Activated CD8-positive, alpha-beta memory T cell treated with anti-CD3 and anti-CD28 coated beads for 4 hours (primary cell): ENCODE measurements at regions not wholly inside any gene's neighbourhood (a gene's known extent, or its start where the extent isn't known, plus 50 kb on each side); places are given as distances from the start of the nearest gene placed in this dataset.
"Not testable (repeated sequence)": the region's sequence is repeated elsewhere in the genome, so short reads cannot be mapped to it uniquely, and the experiment has no call there.

Experiments used
- DNase-seq, 2 donors: peaks; one replicate each; pipeline ENCODE4 v3.0.0-alpha.2; 2020; ENCODE audit warnings: low read depth in 2 of 2

DNA sequence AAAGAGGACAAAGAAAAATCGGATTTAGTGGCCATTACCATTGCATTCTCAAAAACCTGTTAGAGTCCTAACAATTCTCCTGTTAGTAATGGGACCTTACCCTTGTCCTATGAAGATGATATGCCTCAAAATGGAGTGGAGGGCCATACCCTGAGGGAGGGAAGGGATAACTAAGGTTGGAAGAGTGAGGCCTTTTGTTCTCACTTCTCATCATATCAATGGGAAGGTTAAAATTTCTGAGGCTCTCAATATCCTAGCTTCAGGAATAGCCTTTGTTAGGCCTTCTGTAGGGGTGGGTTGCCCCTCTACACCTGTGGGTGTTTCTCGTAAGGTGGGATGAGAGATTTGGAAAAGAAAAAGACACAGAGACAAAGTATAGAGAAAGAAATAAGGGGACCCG, 109.4 kb upstream of the SGIP1 start:
- DNase-seq, result not testable (repeated sequence)

DNA sequence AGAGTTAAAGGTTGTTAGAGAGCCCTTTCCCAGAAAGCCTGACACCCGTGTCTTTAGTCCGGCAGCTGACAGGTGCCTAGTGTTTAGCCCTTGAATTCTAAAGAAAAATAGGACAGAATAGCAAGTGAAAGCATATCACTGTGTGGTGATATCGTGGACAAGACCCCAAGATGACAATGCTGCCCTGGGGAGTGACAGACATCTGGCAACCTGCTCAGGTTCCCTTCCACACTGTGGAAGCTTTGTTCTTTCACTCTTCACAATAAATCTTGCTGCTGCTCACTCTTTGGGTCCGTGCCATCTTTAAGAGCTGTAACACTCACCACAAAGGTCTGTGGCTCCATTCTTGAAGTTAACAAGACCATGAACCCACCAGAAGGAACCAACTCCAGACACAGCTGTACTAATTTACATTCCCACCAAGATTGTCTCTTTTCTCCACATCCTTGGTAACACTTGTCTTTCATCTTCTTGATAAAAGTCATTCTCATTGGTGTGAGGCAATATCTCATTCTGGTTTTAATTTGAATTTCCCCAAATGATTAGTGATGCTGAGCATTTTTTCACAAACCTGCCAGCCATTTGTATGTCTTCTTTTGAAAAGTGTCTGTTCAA, 107.6 kb upstream of the SGIP1 start:
- no peak for DNase-seq

DNA sequence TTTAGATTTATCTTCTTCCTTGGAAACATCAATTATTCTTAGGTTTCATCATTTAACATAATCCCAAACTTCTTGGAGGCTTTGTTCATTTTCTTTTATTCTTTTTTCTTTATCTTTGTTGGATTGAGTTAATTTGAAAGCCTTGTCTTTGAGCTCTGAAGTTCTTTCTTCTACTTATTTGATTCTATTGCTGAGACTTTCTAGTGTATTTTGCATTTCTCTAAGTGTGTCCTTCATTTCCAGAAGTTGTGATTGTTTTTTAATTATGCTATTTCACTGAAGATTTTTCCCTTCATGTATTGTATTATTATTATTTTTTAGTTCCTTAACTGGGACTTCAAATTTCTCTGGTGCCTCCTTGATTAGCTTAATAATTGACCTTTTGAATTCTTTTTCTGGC, 103.1 kb upstream of the SGIP1 start:
- not testable (repeated sequence) for DNase-seq

DNA sequence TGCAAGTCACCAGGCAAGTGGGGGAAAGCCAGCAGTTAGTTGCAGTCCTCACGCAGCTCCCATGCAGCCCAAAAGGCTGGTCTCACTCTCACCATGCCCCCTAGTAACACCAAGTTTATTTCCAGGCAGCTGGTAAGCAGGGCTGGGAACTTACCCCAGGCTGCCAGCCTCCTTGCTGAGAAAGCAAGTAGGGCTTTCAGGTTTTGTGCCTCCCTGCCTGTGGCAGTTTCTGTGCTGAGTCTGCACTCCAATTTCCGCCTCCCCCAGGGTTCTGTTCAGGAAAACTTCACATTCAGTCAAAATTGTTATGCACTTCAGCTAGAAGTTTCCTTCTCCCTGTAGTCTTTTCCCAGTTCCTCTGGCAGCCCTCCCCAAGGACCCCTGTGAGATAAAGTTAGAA, 102.0 kb upstream of the SGIP1 start:
- DNase-seq, result no peak

DNA sequence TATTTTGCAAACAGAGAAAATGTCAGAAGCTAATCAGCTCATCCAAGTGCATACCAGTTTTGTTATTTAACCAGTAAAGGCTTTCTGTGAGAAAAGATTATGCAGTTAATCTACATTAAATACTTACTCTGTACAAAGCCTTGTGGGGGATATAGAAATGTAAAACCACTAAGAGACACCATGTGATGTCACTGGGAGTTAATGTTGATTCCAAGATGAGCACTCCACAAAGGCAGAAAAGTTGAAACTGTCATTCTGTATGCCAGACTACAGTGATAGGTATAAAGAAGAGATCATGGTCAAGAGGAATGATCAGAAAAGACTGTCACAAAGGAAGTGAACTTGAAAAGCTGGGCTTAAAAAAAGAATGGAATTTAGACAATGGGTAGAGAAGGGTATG, 100.3 kb upstream of the SGIP1 start:
- no peak for DNase-seq

DNA sequence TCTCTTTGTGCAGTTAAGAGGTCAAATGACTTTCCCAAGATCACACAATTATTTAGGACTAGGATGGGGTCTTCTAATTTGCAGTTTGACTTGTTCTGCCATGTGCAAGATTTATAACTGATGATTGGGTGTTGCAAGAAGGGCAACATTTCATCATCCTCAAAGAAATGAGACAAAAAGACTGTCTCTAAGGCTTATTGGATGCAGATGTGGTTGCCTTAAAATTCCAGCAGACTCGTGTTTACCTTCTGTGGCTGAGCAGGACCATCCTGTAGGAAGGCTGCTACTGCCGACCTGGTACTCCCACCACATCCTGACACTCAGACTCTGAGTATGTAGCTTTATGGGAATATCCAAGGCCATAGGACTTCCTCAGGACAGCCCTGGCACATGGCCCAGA, 99.9 kb upstream of the SGIP1 start:
- DNase-seq, result no peak

DNA sequence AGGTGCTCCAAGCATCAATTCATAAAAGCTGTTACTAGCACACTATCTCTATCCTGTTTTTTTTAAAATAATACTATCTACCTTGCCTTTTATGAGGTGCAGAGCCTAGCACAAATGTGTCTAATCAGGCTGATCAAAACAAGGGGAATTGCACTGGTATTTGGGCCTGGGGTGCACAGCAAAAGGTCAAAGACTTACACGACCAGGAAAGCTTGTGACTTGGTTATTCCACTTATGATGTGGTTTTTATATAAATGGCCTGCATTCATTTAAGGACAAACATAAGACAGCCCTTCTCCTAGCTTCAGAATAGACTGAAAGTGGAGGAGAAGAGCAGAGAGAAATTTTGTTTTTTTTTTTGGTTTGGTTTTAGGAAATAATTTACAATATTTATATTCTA, 98.4 kb upstream of the SGIP1 start:
- DNase-seq, result no peak

DNA sequence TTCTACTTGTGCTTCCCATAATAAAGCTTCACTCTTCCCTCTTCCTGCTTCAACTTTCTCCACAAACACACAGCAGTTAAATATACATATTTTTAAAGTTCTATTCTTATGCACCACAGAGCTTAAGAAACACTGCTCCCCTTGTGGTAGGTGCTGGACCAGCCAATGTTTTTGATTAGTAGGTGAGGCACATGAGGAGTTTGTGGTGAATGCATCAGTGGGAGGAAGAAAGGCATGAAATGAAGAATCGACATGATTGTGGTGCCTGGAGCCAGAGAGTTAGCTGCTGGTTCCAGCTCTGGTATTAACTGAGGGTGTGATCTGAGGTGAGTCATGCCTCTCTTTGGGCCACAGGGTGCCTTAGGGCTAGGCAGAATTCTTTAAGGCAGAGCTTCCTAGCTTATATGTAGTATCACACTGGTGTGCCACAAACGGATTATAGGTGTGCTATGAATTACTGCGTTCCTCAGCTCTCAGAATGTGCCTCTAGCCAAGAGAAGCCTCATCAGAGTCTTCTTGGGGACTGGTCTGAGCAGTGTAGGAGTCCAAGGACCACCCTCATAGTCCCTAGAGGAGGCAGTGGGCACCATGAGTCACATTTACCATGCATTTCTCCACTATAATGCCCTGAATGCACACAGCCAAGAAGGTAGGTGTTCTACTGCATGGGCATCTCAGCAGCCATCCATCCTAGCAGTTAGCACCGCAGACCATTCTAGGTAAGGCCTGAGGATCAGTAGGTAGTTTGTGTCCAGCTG, 97.4 kb upstream of the SGIP1 start:
- peak in 1 of 2 donors; percentile 23 for DNase-seq

DNA sequence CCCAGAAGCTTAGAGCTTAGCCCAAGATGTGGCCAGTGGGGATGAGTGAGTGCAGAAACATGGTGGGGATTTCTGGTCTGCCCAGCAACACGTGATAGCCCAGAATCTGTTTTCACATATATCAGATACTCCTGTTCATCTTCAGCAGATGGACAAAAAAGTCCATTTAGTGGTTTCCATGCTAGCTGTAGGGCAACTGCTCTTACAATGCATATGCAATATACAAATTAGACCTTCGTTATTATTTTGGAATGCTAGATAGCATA, 96.9 kb upstream of the SGIP1 start:
- no peak for DNase-seq

DNA sequence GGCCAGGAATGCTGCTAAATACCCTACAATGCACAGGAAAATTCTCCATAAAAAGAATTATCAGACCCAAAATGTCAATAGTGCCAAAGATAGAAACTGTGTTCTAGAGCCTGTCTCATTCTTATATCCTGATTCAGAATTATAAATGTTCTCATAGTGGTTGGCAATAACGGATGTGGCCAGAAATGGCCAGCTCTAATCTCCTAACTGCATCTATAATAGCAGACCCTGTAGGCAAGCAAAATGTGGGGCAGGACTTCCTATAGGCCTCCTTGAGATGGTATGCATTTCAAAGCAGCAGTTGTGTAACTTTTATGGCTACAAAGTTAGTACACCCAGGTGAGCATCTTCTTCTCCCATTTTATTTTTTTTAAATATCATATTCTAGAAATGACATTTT, 95.9 kb upstream of the SGIP1 start:
- no peak for DNase-seq

DNA sequence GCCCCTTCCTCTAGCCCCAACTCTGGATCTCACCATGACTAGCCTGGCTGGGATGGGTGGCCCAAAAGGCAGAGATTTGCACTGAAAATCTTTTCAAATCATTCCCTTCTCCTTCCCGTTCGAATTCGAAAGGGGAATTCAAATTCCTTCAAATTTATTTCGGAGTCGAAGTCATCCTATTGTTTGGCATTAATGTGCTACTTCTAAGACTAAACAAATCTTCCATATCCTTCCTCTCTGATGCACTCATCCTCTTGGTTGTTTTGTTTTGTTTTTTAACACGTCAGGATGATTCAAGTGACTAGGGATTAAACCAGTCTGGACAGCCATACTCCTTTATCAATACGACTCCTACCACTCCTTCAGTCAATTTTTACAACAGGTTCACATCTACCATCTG, 95.5 kb upstream of the SGIP1 start:
- no peak for DNase-seq

DNA sequence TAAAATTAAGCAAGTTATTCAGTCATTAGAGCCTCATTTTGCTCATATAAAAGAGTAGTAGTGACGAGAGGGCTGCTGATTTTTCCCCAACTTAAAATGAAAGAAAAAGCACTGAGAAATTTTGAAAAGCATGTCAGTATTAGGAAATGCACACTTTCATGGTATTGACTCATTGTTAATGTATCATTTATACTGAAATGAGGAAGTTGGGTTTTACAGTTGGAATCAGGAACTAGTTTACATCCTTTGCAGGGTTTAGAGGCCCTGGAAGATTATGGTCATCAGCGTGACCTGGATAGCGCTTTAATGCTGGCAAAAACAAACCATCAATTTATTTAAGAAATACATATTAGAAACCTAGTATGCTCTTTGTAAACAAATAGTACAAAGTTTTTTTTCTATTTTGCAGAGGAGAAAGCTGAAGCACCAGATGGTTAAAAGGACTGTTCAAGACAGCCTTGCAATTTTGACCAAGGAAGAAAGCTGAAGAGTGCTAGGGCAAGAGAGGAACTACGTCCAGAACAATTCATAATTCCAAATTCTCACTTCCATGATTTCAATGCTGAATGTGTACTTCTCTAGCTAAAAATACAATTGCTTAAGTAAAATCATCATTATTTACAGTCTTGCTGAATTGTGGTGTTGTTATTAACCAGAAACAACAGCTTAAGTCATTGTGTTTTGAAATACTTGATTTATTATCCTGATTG, 94.8 kb upstream of the SGIP1 start:
- no peak for DNase-seq

DNA sequence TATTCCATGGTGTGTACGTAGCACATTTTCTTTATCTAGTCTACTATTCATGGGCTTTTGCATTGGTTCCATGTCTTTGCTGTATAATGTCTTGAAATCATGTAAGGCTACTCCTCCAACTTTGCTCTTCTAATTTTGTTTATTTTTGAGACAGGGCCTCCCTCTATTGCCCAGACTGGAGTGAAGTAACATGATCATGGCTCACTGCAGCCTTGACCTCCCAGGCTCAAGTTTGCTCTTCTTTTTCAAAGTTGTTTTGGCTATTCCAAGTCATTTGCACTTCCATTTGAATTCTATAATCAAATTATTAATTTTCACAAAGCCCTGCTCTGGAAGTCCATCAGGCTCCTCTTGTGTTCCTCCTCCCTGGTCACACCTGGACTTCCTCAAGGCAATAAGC, 90.2 kb upstream of the SGIP1 start:
- no peak for DNase-seq

DNA sequence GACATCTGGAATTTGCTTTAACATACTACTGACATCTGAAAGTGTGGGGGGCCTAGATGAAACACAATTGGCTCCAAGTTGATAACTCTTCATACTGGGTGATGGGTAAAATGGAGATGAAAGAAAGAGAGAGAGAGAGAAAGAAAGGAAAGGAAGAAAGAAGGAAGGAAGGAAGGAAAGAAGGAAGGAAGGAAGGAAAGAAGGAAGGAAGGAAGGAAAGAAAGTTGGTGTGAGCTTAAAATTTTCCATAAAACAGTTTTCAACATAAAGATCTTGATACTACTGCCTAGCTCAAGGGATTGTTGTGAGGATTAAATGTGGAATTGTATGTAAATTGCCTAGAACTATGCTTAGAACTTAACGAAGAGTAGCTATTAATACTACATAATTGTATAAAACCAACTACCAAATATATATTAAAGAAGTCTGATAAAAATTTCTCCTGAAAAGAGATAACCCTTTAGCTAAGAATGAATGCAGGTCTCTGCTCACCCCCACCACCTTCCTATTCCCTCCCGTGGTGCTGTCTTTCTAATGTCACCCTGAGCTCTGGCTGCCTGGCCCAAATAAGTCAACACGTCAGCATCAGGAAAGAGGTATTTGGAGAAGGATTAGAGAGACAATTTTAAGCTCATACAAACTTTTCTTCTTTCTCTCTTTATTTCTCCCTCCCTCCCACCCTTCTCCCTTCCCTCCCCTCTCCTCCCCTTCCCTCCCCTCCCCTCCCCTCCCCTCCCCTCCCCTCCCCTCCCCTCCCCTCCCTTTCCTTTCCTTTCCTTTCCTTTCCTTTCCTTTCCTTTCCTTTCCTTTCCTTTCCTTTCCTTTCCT, 89.3 kb upstream of the SGIP1 start:
- DNase-seq, result no peak

DNA sequence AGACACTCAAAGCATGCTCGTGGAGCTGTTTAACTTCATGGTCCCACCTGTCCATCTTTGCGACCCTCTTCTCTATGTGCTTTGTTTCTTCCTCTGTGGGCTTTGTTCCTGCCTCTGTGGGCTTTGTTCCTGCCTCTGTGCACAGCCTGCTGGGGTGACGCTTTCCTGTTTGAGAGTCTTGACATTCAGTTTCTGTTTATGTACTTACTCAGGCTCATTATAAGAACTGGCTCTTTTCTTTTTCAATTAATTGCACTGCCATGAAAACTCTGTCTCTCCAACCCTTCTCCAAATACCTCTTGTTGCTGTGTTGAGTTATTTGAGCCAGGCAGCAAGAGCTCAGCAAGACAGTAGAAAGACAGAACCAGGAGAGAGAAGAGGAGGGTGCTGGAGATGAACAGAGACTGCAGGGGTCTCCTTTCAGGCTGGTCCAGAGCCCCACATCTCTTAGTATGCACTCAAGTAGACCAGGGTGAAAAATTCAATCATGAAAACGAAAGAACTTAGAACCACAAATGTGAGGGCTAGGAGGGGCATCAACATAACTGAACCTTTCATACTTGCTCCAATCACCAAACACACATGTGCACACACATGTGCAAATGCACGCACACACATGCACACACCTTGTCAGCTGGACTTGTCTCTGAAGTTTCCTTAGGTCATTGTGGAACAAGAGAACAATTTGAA, 88.3 kb upstream of the SGIP1 start:
- DNase-seq, result peak in 1 of 2 donors; percentile 26

DNA sequence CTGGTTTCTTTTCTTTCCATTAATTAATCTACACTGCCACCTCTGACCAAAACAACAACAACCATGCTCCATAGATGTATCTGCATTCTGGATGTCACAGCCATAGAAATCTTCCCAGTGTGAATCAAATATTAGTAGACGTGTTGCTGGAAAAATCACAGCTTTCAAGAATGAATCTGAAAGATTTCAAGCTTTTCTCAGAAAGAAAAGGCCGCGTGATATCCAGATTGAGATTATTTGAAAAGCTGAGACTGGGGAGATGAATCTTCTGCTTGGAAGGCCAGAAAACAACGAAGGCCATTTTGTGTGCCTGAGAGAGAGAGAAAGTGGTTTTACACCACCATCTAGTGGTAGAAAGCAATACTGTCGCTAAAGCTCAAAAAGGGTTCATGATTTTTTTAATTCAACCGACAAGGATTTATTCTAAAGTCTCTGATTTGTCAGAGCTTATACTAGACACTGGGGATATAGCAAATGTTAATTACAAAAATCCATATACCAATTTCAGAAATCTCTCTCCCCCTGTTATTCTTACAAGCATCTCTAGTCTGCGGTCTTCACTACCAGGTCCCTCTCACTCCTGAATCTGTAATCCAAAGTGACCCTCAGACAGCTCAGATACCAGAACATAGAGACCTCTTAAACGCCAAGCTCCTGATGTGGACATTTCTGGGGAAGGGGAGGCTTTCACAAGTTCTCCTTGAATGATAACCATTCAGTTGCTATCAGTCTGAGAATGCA, 87.5 kb upstream of the SGIP1 start:
- DNase-seq, result peak in 1 of 2 donors; percentile 8

DNA sequence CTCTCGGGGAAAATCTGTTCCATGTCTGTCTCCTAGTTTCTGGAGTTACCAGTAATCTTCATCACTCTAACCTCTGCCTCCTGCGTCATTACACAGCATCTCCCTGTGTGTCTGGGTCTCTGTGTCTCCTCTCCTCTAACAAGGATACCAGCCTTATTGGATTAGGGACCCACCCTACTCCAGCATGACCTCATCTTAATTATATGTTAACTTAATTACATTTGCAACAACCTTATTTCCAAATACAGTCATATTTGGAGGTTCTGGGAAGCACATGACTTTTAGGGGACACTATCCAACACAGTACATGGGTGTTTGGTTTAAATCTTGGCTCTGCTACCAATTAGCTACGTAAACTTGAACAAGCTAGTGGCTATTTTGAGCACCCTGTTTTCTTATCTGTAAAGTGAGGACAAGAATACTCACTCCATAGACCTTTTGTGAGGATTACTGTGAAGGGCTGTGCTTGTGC, 83.9 kb upstream of the SGIP1 start:
- DNase-seq, result no peak

DNA sequence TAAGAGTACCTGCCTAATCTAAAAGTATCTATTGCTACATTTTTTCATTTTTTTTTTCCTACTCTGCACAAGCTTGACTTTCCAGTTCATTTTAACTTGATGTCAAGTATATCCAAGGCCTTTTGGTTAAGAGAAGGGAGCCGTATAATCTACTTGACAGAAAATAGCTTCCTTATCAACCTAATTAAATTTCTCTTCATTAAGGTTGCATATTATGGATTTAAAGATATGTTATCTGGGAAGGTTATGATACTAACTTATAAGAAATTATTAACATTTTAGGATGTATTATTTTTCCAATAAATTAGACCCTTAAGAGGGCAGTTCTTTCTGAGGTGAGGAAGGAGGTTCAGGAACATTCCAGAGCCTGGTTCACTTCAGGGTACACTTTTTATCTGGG, 83.1 kb upstream of the SGIP1 start:
- no peak for DNase-seq

DNA sequence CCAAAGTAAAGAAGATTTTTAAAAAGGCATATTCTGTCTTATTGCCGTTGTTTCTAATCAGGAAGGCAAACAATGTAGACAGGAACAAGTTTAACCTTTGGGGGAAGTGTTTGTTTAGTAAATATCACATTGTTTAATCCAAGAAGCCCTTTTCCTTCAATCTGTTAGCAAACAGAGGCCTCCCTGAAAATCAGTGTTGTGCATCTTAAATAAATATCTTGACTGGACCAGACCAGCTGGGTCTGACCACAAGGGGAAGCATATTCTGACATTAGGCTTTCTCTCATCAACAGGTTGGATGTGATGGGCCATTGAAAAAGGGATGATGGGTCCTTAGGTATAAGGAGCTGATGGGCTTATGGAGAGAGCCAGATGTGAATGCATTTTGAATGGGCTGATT, 81.8 kb upstream of the SGIP1 start:
- no peak for DNase-seq

DNA sequence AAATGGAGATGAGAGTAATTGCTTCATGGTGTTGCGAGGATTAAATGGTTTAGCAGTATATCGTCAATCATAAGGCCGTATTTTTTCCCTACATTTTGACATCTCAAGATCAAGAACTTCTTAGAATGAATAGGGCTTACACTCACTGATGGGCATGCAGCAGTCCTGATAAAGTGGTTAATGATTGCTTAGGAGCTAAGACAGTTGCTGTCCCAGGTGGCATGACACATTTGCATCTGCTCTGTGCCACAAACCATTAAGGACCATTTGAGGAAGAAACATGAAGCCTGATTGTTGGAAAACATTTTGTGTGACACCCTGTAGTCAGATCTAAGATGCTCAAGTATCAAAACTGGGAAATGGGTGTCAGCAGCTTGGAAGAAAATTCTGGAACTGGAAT, 81.0 kb upstream of the SGIP1 start:
- DNase-seq, result no peak

DNA sequence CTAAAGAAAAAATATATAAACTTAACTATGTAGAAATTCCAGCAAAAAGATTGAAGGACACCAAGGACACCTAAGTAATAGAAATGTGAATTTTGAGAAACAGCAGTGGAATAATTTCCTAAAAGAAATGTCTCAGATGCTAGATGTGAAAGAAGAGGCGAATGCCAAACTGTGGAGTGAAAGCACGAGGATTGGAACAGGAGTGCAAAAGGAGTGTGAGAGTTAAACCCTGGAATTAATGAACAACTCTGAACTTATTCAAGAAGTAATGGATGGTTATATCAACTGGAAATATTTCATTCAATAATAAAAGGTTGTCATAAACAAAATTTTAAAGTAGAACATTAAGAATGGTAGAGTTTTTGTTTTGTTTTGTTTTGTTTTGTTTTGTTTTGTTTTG, 78.5 kb upstream of the SGIP1 start:
- DNase-seq, result no peak
